NCI-H460 (cell line): ENCODE measurements at regions not wholly inside any gene's neighbourhood (a gene's known extent, or its start where the extent isn't known, plus 50 kb on each side); places are given as distances from the start of the nearest gene placed in this dataset.

Experiments
- DNase-seq: peaks from one replicate; pipeline ENCODE4 v3.0.0-alpha.2; 2016; ENCODE audit warnings: low read depth; ENCODE audit errors: extremely low read depth

- DNase-seq = no peak
These were observed 245.2 kb downstream of the TLE3 start for GRCh38 chr15:69852482-69852881.

DNA sequence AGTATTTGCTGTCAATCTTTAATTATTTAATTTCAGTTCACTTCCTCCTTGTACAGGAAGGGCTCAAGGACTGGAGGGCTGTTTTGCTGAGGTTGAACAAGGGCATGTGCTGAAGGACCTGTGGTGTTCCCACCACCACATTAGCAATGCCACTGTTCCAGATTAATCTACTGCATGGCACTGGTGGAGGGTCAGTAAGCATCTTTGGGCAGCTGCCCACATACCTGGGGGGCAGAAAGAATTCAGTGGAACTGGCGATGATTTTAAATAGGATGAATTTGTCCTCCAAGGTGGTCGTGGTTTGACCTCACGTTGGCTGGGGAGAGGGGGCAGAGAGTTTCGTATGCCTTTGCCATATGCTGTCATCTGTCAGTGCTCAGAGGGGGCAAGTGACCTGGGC is 244.8 kb downstream of the TLE3 start:
- DNase-seq = no peak

DNA sequence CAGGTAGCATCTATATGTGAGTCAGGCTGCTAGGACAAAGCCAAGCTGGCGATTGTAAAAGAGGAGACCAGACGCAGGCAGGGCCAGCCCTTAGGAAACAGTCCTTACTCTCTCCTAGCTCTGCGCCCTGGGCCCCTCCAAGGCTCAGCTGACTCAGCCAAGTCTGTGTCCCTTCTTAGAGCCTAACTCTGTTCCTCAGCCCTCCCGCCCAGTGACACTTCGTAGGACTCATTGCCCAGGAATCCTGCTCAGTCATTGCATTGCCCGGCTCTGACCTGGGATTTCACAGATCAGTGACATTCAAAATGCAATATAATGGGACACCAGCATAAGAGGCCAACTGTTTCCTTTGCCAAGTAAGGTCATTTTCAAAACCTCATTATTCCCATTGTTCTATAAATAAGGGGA is 244.2 kb downstream of the TLE3 start:
- DNase-seq = peak; percentile 88

DNA sequence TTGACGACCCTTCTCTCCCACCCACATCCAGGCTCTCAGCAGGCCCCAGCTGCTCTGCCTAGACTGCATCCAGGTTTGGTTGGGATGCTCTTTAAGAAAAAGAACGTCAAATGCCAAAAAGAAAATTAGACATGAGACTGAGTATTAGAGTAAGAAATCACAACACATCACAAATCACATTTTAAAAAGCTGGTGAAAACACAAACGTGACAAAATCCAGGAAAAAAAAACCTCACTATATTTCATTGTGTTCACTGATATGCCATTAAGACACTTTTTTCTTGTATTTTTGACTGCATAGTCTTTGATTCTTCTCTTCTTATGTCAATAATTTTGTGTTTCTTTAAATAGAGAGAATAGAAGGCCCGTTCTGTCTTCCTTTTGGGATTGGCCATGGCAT is 243.7 kb downstream of the TLE3 start:
- DNase-seq = no peak

- no peak for DNase-seq
These were observed 243.1 kb downstream of the TLE3 start for GRCh38 chr15:69854521-69855181.

DNA sequence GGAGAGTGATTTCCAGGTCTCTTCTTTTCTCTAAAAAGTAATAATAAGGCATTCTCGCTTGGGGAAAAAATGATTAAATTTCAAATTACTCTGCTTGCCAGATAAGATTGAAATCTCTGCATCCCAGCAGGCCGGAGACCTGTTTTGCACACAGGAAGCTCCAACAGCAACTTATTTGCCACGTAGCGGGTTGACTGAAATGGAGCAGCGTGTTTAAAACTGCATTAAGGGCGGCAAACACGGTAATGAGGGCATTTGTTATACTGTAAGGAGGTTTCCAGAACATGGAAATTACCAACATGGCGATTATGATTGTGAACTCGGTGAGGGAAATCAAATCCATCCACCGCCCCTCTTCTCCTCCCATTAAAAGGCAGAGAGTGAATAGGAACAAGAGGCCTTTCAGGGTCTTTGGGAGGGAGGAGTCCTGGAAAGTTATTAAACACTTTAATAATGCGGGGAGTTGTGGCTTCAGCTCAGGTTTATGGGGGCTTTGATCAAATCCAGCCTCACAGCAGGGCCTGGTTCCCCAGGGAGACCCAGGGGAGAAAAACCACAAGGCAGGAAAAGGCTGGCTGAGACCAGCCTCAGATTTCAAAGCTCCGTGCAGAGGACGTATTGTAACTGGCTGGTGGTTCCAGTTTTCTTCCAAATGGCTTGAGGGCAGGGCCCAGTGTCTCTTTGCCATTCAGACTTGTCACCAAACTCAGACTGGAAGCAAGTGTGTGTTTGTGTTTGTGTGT is 242.3 kb downstream of the TLE3 start:
- DNase-seq = no peak

DNA sequence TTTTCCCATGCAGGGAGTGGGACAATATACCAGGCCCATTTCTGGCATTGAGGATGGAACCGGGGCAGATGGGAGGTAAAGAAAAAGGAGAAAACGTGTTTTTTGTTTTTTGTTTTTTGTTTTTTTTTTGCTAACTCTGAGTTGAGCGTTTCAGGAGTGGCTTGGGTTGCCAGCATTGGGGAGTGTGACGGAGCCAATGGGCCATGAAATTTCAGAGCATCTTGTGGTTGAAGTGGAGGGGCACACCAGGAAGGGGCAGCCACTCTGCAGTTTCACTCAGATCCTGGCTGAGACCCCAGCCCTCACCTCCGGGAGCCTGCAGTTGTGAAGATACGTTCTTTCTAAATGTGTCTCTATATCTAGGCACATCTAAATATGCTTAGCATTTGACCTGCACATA is 240.5 kb downstream of the TLE3 start:
- no peak for DNase-seq

DNA sequence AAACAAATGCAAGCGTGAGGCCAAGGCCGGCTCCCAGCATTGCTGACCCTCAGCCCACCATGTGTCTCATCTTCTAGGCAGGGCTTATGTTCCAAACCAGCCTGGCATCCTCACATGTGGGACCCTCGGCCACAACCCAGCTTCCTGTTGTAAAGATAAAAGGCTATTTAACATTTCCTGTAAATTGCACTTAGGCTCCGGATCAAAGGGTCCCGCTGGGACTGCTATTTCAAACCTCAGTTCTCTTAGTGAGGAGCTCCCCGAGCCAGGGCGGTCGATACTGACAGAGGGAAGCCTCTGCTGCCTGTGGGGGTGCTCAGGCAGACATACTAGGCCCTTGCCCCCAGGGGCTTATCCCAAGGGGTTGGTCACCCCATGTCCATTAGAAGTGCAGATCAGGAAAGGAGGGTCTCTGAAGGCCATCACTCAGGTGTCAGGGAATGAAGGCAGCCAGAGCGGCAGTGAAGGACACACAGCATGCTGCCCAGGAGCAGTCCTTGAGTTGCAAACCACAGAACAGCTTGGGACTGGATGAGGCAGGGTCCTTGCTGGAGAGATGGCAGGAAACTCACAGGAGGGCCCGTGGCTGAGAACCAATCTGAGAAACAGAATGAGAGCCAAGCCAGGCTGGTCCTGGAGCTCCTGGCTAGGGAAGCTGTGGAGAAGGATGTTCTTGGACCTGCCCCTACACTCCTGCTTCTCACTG is 239.9 kb downstream of the TLE3 start:
- DNase-seq = no peak

GRCh38 chr15:69858456-69858855 is 239.3 kb downstream of the TLE3 start:
- DNase-seq = no peak

- DNase-seq = no peak
These were observed 237.9 kb downstream of the TLE3 start for GRCh38 chr15:69859866-69860265.

DNA sequence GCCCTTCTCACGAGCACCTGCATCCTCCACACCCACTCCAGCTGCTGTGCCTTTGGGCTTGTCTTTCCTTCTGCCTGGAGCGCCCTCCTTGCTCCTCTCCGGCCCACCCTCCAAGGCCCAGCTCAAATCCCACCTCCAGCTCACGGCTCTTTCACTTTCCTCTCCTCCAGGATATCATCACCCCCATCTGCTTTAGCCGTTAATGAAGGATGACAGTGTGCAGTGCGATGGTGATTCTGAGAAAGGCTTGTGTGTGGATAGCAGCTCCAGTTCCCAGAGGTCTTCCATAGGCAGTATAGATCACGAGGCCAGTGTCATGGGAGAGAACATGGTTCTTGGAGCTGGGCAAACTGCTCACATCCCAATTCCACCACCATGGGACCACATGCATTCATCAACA is 237.4 kb downstream of the TLE3 start:
- DNase-seq = no peak

GRCh38 chr15:69860921-69861320 is 236.8 kb downstream of the TLE3 start:
- no peak for DNase-seq

DNA sequence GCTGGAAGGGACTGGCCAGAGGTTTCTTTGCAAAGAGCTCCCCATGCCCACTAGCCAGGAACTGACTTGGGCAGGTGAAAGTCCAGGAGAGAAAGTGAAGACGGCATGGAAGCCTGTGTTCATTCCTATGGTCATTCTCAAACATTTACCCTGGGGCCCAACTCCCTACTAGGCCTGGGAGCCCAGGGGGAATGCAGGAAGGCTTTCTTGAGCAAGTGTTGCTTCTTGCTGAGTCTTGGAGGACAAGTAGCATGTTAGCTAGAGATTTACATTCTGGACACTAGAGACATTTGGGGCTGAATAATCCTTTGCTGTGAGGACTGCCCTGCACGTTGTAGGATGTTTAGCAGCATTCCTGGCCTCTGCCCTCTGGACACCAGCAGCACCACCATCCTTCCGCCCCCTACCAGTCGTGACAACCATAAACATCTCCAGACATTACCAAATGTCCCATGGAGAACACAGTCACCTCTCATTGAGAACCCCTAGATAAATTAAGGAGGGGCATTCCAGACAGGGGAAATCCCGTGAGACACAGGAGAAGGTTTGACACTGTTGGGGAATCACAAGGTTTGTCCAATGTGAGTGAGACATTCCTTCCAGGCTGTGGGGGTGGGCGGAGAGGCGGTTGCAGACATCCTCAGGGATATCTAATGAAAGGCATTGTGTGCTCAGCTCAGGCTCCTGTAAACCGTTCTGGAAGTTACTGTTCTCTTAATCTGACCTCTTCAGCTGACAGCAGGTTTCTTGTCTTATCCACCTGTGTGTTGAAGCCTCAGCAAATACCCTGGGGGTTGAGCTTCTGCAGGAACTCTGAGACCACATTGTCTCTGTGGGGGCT is 236.2 kb downstream of the TLE3 start:
- no peak for DNase-seq

DNA sequence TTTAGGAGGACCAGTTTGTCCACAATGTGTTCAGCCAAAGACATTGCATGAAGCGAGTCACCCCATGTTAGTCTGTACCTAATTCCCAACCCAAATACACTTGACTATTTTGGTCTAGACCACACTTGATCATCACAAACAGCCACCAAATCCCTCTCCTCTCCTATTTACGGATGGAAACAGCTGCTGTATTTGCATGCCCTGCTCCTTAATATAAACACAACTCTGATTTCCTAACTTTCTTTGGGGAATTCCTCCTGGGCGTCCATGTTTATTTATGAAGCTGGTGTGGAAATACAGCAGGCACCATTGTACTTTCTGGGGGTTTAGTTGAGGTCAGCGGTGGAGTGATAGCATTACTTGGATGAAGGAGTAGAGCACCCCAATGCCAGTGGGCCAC is 235.2 kb downstream of the TLE3 start:
- no peak for DNase-seq

DNA sequence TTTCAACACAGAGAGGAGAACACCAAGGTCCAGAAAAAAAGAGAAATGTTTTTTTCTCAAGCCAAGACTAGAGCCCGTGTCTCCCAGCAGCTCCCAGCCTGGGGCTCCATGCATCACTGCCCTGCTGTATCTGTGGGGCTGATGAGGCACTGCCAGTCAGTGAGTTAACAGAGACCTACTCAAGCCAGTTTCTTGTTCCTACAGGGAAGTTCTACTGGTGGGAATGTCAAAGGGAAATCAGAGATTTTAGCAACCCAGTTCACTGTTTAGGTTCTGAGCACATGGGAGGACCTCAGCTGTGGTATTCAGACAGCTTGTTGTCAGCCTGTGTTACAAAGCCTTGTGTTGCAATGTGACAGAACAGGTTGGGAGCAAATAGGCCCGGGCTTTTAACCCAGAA is 234.3 kb downstream of the TLE3 start:
- no peak for DNase-seq

GRCh38 chr15:69865369-69865768 is 232.3 kb downstream of the TLE3 start:
- no peak for DNase-seq

- no peak for DNase-seq
These were observed 229.0 kb downstream of the TLE3 start for GRCh38 chr15:69868756-69869155.

GRCh38 chr15:69869291-69869690 is 228.4 kb downstream of the TLE3 start:
- DNase-seq = no peak

DNA sequence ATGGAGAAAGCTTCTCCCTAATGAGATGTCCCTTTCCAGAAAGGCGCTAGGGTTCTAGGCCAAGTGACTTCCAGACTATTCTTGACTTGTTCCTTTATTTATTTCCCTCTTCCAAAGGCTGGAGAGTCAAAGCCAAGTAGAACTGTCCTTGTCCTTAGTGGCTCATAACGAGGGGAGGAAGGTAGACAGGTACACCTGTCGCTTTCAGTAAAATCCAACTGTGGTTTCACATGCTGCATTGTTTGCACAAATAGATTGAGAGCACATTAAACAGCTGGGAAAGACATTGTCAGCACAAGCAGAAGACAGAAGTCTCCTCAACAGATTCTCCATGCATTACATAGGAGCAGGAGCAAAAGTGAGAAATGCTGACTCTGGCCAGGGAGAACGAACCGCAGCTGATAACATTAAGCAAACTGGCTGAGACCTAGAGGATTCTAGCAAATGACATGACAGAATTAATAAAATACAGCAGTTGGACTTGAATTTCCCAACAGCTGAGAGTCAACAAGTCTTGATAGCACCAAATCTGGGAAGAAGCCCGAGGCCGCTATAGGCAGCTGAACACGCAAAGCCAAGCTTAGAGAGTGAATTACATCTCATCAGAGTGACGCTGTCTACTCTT is 227.7 kb downstream of the TLE3 start:
- no peak for DNase-seq

DNA sequence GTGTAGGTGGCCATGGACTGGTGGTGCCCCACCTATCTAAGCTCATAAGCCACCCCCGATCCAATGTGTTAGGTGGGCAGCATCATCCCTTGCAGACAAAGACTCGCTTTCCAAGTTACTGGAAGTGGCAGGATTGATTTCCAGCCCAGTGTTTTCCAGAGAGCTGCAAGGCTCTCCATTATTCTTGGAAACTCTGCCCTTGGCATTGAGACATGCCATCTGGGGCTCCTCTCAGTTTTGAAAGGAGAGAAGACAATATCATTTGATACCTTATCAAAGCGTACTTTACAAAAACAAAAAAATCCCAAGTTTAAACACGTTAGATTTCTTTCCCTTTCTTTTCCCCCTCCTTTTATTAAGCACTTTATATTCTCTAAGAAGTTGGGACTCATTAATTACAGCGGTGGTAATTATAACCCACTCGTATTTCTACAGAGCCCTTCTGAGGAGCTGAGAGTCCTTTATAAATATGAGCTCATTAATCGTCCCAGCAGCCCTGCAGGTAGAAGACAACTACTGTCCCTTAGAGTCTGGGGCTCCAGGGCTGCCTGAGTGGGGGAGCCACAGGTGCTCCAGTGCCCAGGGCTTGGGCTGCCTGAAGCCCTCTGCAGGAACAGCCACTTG is 226.1 kb downstream of the TLE3 start:
- DNase-seq = no peak
